Neuron (in vitro differentiated cells): ENCODE measurements at regions not wholly inside any gene's neighbourhood (a gene's known extent, or its start where the extent isn't known, plus 50 kb on each side); places are given as distances from the start of the nearest gene placed in this dataset.

Experiments used
- H2AFZ ChIP-seq: one replicate; pipeline ENCODE4 v1.6.1; 2013; ENCODE audit warnings: low read depth, mild to moderate bottlenecking, inconsistent platforms, low read length, moderate library complexity
- H3K27me3 ChIP-seq: one replicate; pipeline ENCODE4 v1.6.1; 2013; ENCODE audit warnings: low read length; ENCODE audit not compliant: insufficient read depth
- H3K36me3 ChIP-seq: one replicate; pipeline ENCODE4 v1.6.1; 2013; ENCODE audit warnings: low read length; ENCODE audit not compliant: insufficient read depth
- H3K4me1 ChIP-seq: one replicate; pipeline ENCODE4 v1.6.1; 2013; ENCODE audit warnings: low read length; ENCODE audit not compliant: insufficient read depth
- H3K4me3 ChIP-seq: 2 replicates; pipeline ENCODE4 v1.5.1; 2013; ENCODE audit warnings: mild to moderate bottlenecking, low read length, moderate library complexity
- H3K9me3 ChIP-seq: one replicate; pipeline ENCODE4 v1.6.1; 2013; ENCODE audit warnings: low read length

DNA sequence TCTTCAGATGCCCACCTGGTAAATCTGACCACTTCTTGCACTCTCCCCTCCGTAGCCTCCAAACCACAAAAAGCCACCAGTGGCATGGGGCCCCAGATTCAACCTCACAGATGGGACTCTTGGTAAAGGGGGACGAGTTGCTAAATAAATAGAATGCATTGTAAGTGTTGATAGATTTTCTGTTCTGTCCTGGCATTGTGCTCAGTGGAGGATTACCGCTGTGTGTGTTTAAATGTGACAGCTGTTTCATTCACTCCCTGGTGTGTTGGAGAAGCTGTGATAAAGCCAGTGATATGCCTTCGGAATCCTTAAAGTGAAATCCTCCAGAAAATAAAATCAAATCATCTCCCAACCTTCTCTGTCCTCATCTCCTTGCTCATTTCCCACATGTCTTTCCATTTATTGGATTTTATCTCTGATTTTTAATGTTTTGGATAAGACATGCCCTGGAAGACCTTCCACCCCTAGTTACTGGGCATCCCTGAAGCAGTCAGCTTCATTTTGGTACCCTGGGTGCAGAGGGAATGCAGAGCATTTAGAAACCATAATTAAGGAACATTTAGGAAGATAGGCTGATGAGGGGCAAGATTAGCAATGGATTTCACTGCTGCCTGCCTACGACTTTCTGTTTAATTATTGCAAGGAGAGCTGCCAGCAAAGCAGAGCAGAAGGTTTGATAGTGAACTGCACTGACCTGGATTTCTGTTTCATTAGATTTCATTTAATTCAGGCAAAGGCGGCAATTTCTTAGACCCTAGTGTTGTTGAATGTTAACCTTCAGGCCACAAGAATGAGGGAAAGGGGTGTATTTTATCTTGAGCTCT lies 460.9 kb upstream of the KIRREL3 start:
- Histone ChIP-seq H3K27me3 (no peaks in the 10 kb centered on the region), H3K9me3 (no peaks in the 10 kb centered on the region), H2AFZ (no peak overlapping the region), H3K36me3 (no peaks in the 10 kb centered on the region), H3K4me3 (no peak overlapping the region), H3K4me1 (peaks cover 16% of the 10 kb centered on the region)

DNA sequence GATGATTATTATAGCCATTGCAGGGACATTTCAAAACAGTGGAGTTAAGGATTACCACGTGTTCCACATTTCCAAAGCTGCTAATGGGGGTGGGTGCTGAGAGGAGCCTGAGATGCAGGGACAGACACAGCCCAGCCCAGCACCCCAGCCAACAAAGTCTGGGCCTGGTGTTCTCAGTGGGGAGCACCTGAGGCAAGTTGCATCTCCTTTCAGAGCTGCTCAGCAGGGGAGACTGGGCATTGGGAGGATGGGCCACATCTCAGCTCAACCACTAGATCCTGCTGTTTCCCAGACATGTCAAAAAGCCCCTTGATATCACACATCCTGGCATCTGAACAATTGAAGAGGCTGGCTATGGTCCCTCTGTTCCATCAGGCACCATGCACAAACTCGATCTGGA lies 458.0 kb upstream of the KIRREL3 start:
- Histone ChIP-seq H3K4me3 (no peak overlapping the region), H2AFZ (no peak overlapping the region), H3K36me3 (no peaks in the 10 kb centered on the region), H3K4me1 (peaks cover 10% of the 10 kb centered on the region), H3K27me3 (no peaks in the 10 kb centered on the region), H3K9me3 (no peaks in the 10 kb centered on the region)

DNA sequence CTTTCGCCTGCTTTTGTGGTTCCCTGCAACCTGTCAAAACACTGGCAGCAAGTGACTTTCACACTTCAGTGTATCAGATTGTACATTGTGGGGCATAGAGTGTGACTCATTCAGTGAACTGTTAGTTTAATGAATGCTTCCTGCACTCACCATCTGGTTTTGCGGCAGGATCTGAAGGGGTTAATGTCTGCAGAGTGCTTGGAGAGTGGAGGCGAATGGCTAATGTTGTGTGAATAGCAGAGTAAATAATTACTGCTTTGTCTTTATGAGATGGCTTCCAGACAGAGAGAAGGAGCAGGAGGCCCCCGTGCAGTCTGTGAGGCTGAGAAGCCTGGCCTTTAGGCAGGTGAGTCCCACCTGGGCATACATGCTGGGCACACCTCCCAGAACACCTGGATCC lies 454.3 kb upstream of the KIRREL3 start:
- Histone ChIP-seq H3K4me3 (no peak overlapping the region), H3K9me3 (no peaks in the 10 kb centered on the region), H3K4me1 (peaks cover 4% of the 10 kb centered on the region), H3K27me3 (no peaks in the 10 kb centered on the region), H3K36me3 (no peaks in the 10 kb centered on the region), H2AFZ (no peak overlapping the region)

DNA sequence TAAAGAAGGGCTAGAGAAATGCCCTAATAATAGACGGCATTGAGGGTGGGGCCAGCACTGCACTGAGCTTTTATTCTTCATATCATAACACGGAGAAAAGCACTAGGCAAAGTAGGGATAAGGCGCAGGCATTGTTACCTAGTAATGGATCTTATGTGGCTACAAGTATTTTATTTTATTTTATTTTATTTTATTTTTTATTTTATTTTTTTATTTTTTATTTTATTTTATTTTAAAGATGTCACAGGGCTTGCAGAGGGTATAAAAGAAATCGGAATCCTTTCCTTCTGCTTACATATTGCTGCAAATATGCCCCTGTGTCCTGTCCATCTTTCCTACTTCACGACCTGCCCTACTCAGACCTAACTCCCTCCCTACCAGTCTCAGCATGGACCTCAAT lies 452.0 kb upstream of the KIRREL3 start:
- H3K9me3 ChIP-seq: no peaks in the 10 kb centered on the region
- H3K4me1 ChIP-seq: no peaks in the 10 kb centered on the region
- no peaks in the 10 kb centered on the region for H3K27me3 ChIP-seq
- no peak overlapping the region for H3K4me3 ChIP-seq
- no peak overlapping the region for H2AFZ ChIP-seq
- no peaks in the 10 kb centered on the region for H3K36me3 ChIP-seq

DNA sequence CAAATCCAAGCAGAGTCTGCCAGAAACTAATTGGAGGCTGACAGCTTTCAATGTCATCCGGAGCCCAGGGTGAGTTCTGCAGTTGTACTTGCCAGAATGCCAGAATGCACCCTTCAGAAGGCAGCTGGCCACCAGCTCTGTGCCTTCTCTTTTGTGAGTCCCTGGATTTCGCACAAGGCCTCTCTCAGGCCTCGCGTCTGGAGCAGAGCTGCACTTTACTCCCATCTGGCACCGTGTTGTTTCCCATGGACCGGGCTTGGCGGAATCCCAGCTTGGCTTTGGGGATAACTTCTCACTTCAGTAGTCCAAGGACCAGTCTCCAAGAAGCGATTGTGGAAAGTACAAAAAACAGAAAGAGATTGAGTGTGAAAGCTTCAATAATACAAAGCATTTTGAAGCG lies 451.3 kb upstream of the KIRREL3 start:
- no peaks in the 10 kb centered on the region for H3K36me3 ChIP-seq
- H3K27me3 ChIP-seq: no peaks in the 10 kb centered on the region
- H2AFZ ChIP-seq: no peak overlapping the region
- H3K4me1 ChIP-seq: no peaks in the 10 kb centered on the region
- H3K4me3 ChIP-seq: no peak overlapping the region
- H3K9me3 ChIP-seq: no peaks in the 10 kb centered on the region

DNA sequence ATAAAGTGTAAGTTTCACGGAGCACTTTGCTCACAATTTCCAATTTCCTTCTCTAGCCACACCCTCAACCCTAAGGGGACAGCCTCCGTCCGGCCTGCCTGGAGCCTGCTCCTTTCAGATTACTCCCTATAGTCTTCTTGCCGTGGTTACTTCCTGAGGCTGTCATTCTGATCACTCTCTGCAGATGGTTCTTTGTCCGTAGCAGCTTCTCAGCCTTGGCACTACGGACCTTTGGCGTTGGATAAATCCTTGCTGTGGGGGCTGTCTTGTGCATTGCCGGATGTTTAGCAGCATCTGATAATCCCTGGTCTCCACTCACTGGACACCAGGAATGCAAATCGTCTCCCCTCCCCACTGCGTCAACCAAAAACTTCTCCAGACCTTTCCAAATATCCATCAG lies 447.5 kb upstream of the KIRREL3 start:
- H3K4me3 ChIP-seq: no peak overlapping the region
- no peaks in the 10 kb centered on the region for H3K36me3 ChIP-seq
- no peaks in the 10 kb centered on the region for H3K9me3 ChIP-seq
- no peaks in the 10 kb centered on the region for H3K27me3 ChIP-seq
- H3K4me1 ChIP-seq: no peaks in the 10 kb centered on the region
- no peak overlapping the region for H2AFZ ChIP-seq

DNA sequence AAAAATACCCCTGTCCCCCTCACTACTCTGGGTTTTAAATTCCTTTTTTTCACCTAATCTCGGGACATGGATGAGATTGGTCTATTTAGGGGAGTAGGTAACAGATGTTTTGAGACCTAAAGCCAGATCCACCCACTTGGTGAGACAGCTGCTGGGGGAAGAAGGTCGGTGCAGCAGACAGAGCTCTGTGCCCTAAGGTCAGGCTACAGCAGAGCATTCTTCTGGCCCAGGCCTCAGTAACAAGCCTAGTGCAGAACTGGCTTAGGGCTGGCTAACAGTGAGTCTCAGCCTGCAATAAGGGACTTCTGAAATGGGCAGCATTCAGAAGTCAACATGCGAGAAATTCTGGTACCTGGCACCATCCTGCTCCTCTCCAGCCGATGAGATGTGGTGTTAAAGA lies 444.9 kb upstream of the KIRREL3 start:
- Histone ChIP-seq H3K36me3 (no peaks in the 10 kb centered on the region), H3K27me3 (no peaks in the 10 kb centered on the region), H3K4me1 (no peaks in the 10 kb centered on the region)

DNA sequence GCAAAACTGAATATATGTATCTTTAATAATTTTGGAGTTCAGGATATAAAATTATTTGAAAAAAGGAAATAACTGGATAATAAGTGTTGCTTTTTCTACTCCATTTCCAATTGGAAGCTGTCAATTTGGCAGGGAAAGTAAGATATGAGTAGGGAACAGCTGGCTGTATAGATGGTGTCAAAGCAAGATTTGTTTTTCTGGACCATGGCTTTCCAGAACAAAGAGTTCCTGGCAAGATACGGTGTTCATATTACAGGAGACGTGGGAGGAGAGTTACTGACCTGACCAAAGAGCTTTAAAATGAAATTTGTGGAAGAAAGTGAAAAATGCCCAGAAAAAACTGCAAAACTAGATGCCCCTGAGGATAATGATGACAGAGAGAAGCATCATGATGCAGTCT lies 442.7 kb upstream of the KIRREL3 start:
- Histone ChIP-seq H2AFZ (no peak overlapping the region), H3K27me3 (no peaks in the 10 kb centered on the region), H3K4me3 (no peak overlapping the region), H3K4me1 (no peaks in the 10 kb centered on the region), H3K36me3 (no peaks in the 10 kb centered on the region), H3K9me3 (no peaks in the 10 kb centered on the region)

More for the DNA sequence above, 444.9 kb upstream of the KIRREL3 start:
- no peak overlapping the region for H3K4me3 ChIP-seq
- H3K9me3 ChIP-seq: no peaks in the 10 kb centered on the region
- H2AFZ ChIP-seq: no peak overlapping the region

DNA sequence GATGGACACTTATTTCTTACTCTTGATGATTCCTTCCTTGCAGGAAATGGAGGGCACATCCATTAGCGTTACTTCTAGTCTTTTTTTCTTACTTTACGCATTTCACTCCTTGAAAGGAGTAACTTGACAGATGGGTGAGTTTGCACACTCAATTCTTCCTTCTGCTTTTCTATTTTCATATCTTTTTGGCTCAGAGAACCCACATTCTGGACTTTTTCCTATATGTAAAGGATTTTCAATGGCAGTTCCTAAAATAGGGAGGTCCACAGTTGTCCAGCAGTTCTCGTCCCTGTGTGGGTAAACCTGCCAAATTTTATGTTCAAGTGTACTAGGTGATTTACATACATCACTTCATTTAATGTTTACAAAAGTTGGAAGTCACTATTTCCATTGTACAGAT lies 440.0 kb upstream of the KIRREL3 start:
- no peak overlapping the region for H3K4me3 ChIP-seq
- no peaks in the 10 kb centered on the region for H3K36me3 ChIP-seq
- no peaks in the 10 kb centered on the region for H3K27me3 ChIP-seq
- H2AFZ ChIP-seq: no peak overlapping the region
- H3K9me3 ChIP-seq: no peaks in the 10 kb centered on the region
- no peaks in the 10 kb centered on the region for H3K4me1 ChIP-seq

DNA sequence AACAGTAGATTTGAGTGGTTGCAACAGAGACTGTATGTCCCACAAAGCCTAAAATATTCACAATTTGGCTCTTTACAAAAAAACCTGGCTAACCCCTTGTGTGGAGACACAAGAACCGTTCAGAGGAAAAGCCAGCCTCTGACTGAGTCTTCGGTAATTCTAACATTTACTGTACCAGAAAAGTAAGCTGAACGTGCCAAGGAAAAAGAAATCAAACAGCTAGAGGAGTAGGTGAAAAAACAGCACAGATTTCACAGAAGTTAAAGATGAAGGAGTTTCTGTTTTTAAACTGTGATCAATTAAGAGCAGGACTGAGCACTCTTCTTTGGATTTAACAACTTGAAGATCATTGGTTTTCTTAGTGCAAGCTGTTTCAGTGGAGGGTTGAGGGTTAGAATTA lies 424.7 kb upstream of the KIRREL3 start:
- Histone ChIP-seq H2AFZ (no peak overlapping the region), H3K4me1 (peaks cover 12% of the 10 kb centered on the region), H3K9me3 (no peaks in the 10 kb centered on the region), H3K27me3 (peaks cover 4% of the 10 kb centered on the region), H3K36me3 (no peaks in the 10 kb centered on the region), H3K4me3 (no peak overlapping the region)

DNA sequence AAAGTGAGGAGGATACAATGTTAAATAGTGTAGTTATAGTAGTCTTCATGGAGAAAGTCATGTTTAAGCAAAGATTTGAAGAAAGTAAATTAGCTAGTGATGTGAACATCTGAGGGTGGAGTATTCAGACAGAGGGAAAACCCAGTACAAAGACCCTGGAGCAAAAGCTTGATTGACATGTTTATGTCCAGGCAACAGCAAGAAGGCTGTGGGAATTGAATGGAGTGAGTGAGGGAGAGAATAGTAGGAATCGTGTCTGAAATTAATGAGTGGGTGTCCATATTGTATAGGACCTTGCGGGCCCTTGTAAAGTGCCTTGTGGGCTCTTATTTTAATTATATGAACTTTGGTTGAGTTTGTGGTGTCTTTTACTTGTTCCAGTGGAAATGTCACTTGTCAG lies 424.1 kb upstream of the KIRREL3 start:
- no peaks in the 10 kb centered on the region for H3K36me3 ChIP-seq
- no peak overlapping the region for H3K4me3 ChIP-seq
- no peak overlapping the region for H2AFZ ChIP-seq
- H3K4me1 ChIP-seq: peaks cover 12% of the 10 kb centered on the region
- peaks cover 4% of the 10 kb centered on the region for H3K27me3 ChIP-seq
- no peaks in the 10 kb centered on the region for H3K9me3 ChIP-seq

DNA sequence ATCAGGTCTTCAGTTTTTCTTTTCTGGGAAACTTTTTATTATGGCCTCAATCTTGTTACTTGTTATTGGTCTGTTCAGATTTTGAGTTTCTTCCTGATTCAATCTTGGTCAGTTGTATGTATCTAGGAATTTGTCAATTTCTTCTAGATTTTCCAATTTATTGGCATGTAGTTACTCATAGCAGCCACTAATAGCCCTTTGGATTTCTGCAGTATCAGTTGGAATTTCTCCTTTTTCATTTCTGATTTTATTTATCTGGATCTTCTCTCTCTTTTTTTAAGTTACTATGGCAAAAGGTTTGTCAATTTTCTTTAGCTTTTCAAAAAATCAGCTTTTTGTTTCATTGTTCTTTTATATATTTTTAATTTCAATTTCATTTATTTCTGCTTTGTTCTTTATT lies 419.6 kb upstream of the KIRREL3 start:
- H3K9me3 ChIP-seq: no peaks in the 10 kb centered on the region
- no peak overlapping the region for H2AFZ ChIP-seq
- peaks cover 11% of the 10 kb centered on the region for H3K4me1 ChIP-seq
- no peaks in the 10 kb centered on the region for H3K27me3 ChIP-seq
- no peaks in the 10 kb centered on the region for H3K36me3 ChIP-seq
- H3K4me3 ChIP-seq: no peak overlapping the region

DNA sequence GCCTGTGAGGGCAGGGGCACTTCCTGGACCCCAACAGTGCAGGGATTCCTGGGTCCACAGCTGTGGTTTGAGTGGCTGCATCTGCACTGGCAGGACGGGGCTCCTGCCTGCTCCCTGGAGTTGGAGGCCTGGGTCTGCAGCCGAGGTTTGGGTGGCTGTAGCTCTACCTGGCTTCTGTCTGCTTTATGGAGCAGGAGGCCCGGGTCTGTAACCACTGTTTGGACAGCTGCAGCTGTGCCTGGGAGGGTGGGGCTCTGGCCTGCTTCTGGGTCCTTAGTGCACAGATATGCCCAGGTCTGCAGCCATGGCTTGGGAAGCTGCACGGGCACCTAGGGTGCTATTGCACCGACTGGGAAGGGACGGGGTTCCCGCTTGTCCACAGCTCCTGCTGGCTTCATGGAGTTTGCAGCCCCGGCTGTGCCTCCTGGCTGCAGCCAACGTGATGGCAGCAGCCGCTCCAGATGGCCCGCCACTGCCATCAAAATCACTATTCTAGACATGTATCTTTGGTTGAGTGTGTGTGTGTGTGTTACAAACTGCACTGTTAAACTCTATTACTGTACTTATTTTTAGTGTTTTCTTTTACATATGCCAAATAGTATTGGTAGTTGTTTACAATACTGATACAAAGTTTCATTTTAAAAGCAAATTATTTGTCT lies 412.3 kb upstream of the KIRREL3 start:
- Histone ChIP-seq H2AFZ (no peak overlapping the region), H3K9me3 (no peaks in the 10 kb centered on the region), H3K36me3 (no peaks in the 10 kb centered on the region), H3K4me1 (no peaks in the 10 kb centered on the region), H3K4me3 (no peak overlapping the region), H3K27me3 (no peaks in the 10 kb centered on the region)
